ENCODE measurements at regions not wholly inside any gene's neighbourhood (a gene's known extent, or its start where the extent isn't known, plus 50 kb on each side); places are given as distances from the start of the nearest gene placed in this dataset.
"Not testable (repeated sequence)": the region's sequence is repeated elsewhere in the genome, so short reads cannot be mapped to it uniquely, and the experiment has no call there.

DNA sequence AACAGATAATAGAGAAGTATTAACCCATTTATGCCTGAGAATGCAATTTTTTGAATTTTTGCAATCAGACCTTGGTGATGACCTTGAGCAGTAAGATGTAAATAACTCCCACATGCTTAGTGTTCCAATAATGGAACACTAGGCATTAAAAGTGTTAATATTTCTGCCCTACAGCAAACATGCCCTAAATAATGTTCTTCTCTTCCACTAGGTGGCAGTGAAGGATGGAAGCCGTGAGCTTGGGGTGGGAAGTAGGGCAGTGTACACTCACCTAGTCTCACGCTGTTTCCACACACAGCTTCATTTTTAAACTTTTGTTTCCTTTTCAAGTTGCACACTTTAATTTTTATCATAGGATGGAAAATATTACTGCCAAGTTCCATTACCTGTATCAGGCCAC is 613.1 kb upstream of the HS3ST1 start:
- peak in 1 of 3 donors; percentile 0 for DNase-seq (ENCODE audit: low read depth in 3 of 3, low spot score in 2 of 3)

- DNase-seq (ENCODE audit: low read depth in 3 of 3, low spot score in 2 of 3): no peak
These were observed 607.8 kb upstream of the HS3ST1 start for GRCh38 chr4:12036450-12036849.

GRCh38 chr4:12028258-12028657 is 599.6 kb upstream of the HS3ST1 start:
- DNase-seq (ENCODE audit: low read depth in 3 of 3, low spot score in 2 of 3): no peak

- DNase-seq (ENCODE audit: low read depth in 3 of 3, low spot score in 2 of 3): no peak
These were observed 593.7 kb upstream of the HS3ST1 start for GRCh38 chr4:12022409-12022808.

- no peak for DNase-seq (ENCODE audit: low read depth in 3 of 3, low spot score in 2 of 3)
These were observed 588.0 kb upstream of the HS3ST1 start for GRCh38 chr4:12016729-12017128.

DNA sequence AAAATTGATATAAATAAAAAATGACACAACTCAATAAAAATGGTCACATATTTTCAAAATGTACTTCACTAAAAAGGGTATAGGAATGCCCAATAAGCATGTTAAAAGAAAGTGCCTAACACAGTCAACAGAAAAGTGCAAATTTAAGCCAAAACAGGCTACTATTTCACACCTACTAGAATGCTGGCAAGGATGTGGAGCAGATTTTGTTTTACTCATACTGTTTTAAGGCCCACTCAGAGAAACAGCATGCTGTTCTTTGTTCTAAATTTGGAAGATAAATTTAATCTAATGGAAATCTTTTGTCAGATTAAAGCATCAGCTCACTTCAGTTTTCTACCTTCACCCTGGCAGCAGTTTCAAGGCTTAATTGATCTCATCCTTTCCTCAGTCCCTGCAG is 576.8 kb upstream of the HS3ST1 start:
- no peak for DNase-seq (ENCODE audit: low read depth in 3 of 3, low spot score in 2 of 3)

GRCh38 chr4:11996581-11996980 is 567.9 kb upstream of the HS3ST1 start:
- DNase-seq (ENCODE audit: low read depth in 3 of 3, low spot score in 2 of 3): not testable (repeated sequence)

GRCh38 chr4:11976726-11977263 is 548.1 kb upstream of the HS3ST1 start:
- DNase-seq (ENCODE audit: low read depth in 3 of 3, low spot score in 2 of 3): no peak

DNA sequence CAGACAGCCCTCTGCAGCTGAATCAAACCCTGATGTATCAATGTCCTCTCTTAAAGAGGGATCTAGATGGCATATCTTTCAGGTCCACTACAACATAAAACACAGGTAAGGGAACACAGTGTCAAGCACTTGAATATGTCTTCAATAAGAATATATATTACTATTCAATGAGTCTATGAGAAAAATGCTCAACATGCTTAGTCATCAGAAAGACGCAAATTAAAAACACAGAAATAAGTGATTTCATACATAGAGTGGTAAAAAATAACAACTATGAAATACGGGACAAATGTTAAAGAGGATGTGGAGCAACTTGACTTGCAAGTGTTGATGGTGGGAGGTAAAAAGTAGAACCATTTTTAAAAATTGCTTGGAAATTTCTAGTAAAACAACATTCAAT is 544.6 kb upstream of the HS3ST1 start:
- DNase-seq (ENCODE audit: low read depth in 3 of 3, low spot score in 2 of 3): no peak

- no peak for DNase-seq (ENCODE audit: low read depth in 3 of 3, low spot score in 2 of 3)
These were observed 542.1 kb upstream of the HS3ST1 start for GRCh38 chr4:11970754-11971153.

GRCh38 chr4:11966782-11967181 is 538.1 kb upstream of the HS3ST1 start:
- DNase-seq (ENCODE audit: low read depth in 3 of 3, low spot score in 2 of 3): no peak

DNA sequence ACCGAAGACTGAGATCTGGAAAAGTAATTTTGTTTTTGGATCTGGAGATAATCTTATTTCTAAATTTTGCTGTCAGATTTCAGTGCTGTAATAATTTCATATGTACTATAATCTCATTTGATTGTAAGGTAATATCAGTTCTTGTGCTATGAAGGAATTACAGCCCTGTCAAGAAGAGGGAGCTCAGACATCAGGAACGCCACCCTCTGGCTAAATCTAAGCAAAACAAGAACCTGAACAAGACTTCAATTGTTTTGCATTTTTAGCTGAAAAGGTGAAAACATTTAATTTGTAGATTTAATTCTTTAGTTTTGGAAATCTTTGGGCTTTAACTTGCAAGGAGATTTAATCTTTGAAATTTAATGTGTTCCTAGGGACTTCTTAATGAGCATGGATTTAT is 525.4 kb upstream of the HS3ST1 start:
- DNase-seq (ENCODE audit: low read depth in 3 of 3, low spot score in 2 of 3): no peak

DNA sequence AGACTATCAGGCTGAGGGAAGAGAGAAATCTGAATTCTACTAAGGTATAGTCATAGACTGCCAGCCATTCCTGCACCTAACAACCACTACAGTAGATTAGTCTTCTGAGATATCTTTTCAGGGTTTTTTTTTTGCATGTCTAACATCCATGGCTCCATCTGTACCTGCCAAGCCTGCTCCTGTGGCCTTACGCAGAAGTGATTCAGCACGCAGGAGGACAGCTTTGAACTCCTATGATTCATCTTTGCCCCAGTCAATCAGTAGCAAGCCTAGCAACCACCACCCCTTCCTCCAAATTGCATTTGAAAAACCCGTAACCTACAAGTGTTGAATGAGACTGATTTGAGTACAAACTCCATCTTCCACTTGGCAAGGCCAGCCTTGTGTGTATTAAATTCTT is 520.7 kb upstream of the HS3ST1 start:
- DNase-seq (ENCODE audit: low read depth in 3 of 3, low spot score in 2 of 3): no peak

DNA sequence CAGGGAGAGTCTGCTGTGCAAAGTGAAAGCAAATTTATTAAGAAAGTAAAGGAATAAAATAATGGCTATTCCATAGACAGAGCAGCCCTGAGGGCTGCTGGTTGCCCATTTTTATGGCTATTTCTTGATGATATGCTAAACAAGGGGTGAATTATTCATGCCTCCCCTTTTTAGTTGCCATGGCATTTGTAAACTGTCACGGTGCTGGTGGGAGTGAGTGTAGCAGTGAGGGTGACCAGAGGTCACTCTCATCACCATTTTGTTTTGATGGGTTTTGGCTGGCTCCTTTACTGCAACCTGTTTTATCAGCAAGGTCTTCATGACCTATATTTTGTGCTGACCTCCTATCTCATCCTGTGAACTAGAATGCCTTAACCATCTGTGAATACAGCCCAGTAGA is 518.9 kb upstream of the HS3ST1 start:
- not testable (repeated sequence) for DNase-seq (ENCODE audit: low read depth in 3 of 3, low spot score in 2 of 3)

DNA sequence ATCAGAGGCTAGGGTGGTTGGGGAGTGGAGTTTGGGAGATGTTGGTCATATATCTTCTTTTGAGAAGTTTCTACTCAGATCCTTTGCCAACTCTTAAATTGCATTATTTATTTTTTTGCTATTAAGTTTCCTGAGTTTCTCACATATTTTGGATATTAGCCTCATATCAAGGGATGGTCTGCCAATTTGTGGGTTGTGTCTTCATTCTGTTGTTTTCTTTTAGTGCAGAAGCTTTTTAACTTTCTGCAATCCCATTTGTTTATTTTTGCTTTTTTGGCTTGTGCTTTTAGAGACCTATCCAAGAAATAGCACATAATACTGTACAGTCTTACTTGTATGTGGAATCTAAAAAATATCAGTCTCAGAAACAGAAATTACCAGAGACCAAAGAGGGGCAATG is 509.2 kb upstream of the HS3ST1 start:
- DNase-seq (ENCODE audit: low read depth in 3 of 3, low spot score in 2 of 3): no peak

DNA sequence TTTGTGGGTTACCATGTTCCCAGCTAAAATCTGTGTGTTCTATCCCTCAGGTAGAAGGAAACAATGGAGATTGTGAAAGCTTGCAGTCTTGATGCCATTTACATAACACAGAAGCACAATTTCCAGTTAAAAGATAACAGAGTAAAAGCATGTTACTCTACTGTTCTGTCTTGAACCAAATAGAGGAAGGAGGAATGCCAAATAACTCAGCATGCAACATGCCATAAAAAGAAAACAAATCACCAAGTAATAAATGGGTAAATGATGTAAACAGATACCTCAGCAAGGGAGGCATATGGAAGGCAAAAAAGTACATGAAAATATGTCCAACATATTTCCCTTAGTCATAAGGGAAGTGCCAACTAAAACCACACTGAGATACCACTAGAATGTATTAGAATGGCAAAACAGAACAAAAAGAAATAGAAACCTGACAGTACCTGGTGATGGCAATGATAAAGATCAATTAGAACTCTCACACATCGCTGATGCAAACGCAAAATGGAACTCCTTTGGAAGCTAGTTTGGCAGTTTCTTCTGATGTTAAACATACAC is 502.6 kb upstream of the HS3ST1 start:
- no peak for DNase-seq (ENCODE audit: low read depth in 3 of 3, low spot score in 2 of 3)

DNA sequence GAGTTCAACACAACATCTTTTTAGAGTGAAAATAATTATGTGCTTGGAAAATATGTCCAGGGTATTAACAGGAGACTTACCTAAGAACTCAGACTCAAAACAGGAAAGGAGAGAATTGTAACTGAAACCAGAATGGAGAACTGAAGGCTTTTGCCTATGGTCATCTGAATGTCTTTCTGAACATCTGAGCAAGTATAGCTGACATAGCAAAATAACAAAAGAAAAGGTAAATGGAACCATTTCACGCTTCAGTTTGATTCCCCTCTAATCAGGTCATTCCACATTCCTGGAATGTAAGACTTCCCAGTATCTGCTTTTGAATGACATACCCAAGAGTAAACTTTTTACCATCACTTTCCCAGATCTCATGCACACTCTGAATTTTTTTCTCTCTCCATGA is 500.4 kb upstream of the HS3ST1 start:
- no peak for DNase-seq (ENCODE audit: low read depth in 3 of 3, low spot score in 2 of 3)

GRCh38 chr4:11919316-11919715 is 490.6 kb upstream of the HS3ST1 start:
- no peak for DNase-seq (ENCODE audit: low read depth in 3 of 3, low spot score in 2 of 3)

DNA sequence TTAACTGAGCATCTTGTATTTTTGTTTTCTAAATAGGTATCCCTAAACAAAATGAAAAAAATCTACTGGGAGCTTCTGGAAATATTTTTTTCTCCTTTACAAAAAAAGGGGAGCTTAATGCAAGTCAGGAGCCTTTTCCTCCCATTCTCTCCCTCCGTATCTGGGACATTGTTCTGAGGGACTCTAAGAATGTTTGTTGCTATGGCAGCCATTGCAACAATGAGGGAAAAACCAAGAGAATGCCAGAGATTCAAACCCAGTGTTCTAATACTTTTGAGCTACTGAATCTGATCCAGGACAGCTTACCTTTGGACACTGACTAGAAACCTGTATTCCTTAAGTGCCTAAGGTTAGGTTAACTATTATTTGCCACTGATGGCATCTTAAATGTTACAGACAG is 485.7 kb upstream of the HS3ST1 start:
- DNase-seq (ENCODE audit: low read depth in 3 of 3, low spot score in 2 of 3): no peak

GRCh38 chr4:11912886-11913285 is 484.2 kb upstream of the HS3ST1 start:
- no peak for DNase-seq (ENCODE audit: low read depth in 3 of 3, low spot score in 2 of 3)

GRCh38 chr4:11910812-11911211 is 482.1 kb upstream of the HS3ST1 start:
- DNase-seq (ENCODE audit: low read depth in 3 of 3, low spot score in 2 of 3): no peak

GRCh38 chr4:11908712-11909111 is 480.0 kb upstream of the HS3ST1 start:
- no peak for DNase-seq (ENCODE audit: low read depth in 3 of 3, low spot score in 2 of 3)

GRCh38 chr4:11908205-11908604 is 479.5 kb upstream of the HS3ST1 start:
- no peak for DNase-seq (ENCODE audit: low read depth in 3 of 3, low spot score in 2 of 3)

Data from right renal cortex interstitium (tissue), 3 donors.